ENCODE measurements at regions not wholly inside any gene's neighbourhood (a gene's known extent, or its start where the extent isn't known, plus 50 kb on each side); places are given as distances from the start of the nearest gene placed in this dataset.

DNA sequence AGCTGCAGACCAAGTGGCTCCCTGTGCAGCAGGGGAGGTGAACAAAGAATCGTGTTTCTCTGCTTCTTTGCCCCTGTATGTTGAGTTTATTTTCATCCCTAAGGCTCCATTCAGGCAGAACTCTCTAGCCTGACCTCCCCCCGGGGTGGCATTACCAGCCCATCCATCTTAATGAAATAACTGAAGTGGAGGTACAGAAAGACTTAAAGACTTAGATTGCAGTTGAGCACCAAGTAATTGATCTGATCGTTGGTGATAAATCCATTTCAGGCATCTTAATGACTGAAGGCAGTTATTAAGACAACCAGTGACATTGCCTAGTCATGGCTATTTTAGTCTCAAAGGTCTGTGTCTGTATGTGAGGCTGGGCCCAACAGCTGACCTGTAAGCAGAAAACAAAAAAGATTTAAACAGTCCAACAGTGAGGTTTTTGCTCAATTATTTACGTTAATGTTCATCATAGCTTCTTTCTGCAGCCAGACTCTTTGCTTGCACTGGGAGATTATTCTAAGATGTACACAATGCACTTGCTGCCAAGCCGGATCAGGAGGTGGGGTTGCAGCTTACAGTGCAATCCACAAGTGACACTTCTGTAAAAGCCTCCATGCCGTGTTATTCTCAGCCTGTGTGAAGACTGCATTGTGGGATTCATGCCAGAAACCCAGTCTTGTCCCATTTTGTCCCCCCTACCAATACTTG, 363.0 kb upstream of the DUSP10 start:
- H3K27ac Mint-ChIP-seq = no peak overlapping the region
- no peaks in the 10 kb centered on the region for H3K4me1 Mint-ChIP-seq (ENCODE audit: low read depth)
- H3K27me3 Mint-ChIP-seq = peaks cover 2% of the 10 kb centered on the region
- no peaks in the 10 kb centered on the region for H3K36me3 Mint-ChIP-seq (ENCODE audit: low read depth)
- no peak overlapping the region for H3K4me3 Mint-ChIP-seq
- DNase-seq = no peak
- H3K9me3 Mint-ChIP-seq = no peaks in the 10 kb centered on the region

GRCh38 chr1:222104097-222104496, 362.2 kb upstream of the DUSP10 start:
- H3K4me1 Mint-ChIP-seq (ENCODE audit: low read depth) = no peaks in the 10 kb centered on the region
- no peaks in the 10 kb centered on the region for H3K36me3 Mint-ChIP-seq (ENCODE audit: low read depth)
- no peak overlapping the region for H3K27ac Mint-ChIP-seq
- H3K27me3 Mint-ChIP-seq = peaks cover 2% of the 10 kb centered on the region
- no peak for DNase-seq
- H3K4me3 Mint-ChIP-seq = no peak overlapping the region
- no peaks in the 10 kb centered on the region for H3K9me3 Mint-ChIP-seq

GRCh38 chr1:222099746-222100145, 357.9 kb upstream of the DUSP10 start:
- no peaks in the 10 kb centered on the region for H3K4me1 Mint-ChIP-seq (ENCODE audit: low read depth)
- H3K36me3 Mint-ChIP-seq (ENCODE audit: low read depth) = no peaks in the 10 kb centered on the region
- H3K9me3 Mint-ChIP-seq = no peaks in the 10 kb centered on the region
- no peaks in the 10 kb centered on the region for H3K27me3 Mint-ChIP-seq
- H3K4me3 Mint-ChIP-seq = no peak overlapping the region
- H3K27ac Mint-ChIP-seq = no peak overlapping the region
- no peak for DNase-seq

DNA sequence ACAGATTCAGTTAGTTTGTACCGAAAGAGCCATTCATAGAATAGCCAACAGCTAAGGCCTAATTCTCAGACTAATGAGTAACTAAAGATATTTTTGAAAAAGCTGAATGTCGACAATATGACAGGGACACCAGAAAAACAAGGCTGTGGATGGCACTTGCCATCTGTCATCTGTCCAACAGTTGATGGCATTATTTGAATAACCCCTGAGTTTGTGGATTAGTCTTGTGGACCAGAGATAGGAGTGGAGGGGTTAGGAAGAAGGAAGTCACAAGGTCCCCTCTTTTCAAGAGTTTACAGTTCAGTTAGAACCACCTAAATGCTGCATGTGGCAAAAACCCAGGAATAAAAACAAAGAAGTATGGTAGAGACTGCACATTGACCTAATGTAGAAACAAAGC, 356.5 kb upstream of the DUSP10 start:
- H3K27me3 Mint-ChIP-seq = no peaks in the 10 kb centered on the region
- no peaks in the 10 kb centered on the region for H3K4me1 Mint-ChIP-seq (ENCODE audit: low read depth)
- no peak for DNase-seq
- H3K4me3 Mint-ChIP-seq = no peak overlapping the region
- no peak overlapping the region for H3K27ac Mint-ChIP-seq
- H3K36me3 Mint-ChIP-seq (ENCODE audit: low read depth) = no peaks in the 10 kb centered on the region
- no peaks in the 10 kb centered on the region for H3K9me3 Mint-ChIP-seq

- no peak overlapping the region for H3K27ac Mint-ChIP-seq
- no peaks in the 10 kb centered on the region for H3K27me3 Mint-ChIP-seq
- no peaks in the 10 kb centered on the region for H3K9me3 Mint-ChIP-seq
- no peak for DNase-seq
- H3K4me1 Mint-ChIP-seq (ENCODE audit: low read depth) = no peaks in the 10 kb centered on the region
- H3K36me3 Mint-ChIP-seq (ENCODE audit: low read depth) = no peaks in the 10 kb centered on the region
- H3K4me3 Mint-ChIP-seq = no peak overlapping the region
These were observed 355.7 kb upstream of the DUSP10 start for GRCh38 chr1:222097588-222097987.

DNA sequence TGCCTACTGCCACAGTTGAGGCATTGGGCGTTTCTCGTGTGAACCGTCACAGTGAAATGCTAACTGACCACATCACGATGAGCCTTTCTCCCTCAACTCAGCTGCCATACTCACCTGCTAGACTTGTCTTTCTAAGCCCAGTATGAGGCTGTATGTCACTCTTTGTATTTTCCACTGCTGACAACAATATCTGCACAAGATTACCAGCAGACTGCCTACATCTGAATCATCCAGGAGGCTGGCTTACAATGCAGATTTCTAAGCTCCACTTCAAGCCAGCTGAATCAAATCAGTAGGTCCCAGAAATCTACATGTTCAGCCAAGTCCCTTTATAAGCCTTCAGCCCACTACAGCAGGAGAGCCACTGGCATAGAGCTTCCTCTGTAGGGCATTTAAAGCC, 355.0 kb upstream of the DUSP10 start:
- Mint-ChIP-seq H3K27ac (no peak overlapping the region), H3K9me3 (no peaks in the 10 kb centered on the region), H3K36me3 (ENCODE audit: low read depth) (no peaks in the 10 kb centered on the region), H3K4me3 (no peak overlapping the region), H3K27me3 (no peaks in the 10 kb centered on the region), H3K4me1 (ENCODE audit: low read depth) (no peaks in the 10 kb centered on the region)
- DNase-seq = no peak

DNA sequence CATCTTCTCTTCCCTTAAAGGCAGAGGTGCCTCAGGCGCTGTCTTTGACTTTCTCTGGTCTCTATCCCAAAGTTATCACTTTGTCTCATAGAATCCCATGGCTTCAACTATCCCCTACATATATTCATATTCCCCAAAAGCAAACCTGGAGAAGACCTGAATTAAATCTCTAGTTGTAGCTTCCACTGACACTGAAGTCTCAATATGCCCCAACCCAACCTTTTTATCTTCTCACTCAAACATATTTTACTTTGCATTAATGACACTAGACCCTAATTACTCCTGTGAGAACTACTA, 354.5 kb upstream of the DUSP10 start:
- H3K9me3 Mint-ChIP-seq = no peaks in the 10 kb centered on the region
- no peaks in the 10 kb centered on the region for H3K27me3 Mint-ChIP-seq
- DNase-seq = no peak
- H3K4me3 Mint-ChIP-seq = no peak overlapping the region
- H3K4me1 Mint-ChIP-seq (ENCODE audit: low read depth) = no peaks in the 10 kb centered on the region
- no peaks in the 10 kb centered on the region for H3K36me3 Mint-ChIP-seq (ENCODE audit: low read depth)
- no peak overlapping the region for H3K27ac Mint-ChIP-seq

GRCh38 chr1:222095606-222096475, 354.0 kb upstream of the DUSP10 start:
- no peaks in the 10 kb centered on the region for H3K9me3 Mint-ChIP-seq
- no peaks in the 10 kb centered on the region for H3K36me3 Mint-ChIP-seq (ENCODE audit: low read depth)
- no peaks in the 10 kb centered on the region for H3K4me1 Mint-ChIP-seq (ENCODE audit: low read depth)
- H3K4me3 Mint-ChIP-seq = no peak overlapping the region
- H3K27ac Mint-ChIP-seq = no peak overlapping the region
- DNase-seq = peak; percentile 72
- H3K27me3 Mint-ChIP-seq = no peaks in the 10 kb centered on the region

DNA sequence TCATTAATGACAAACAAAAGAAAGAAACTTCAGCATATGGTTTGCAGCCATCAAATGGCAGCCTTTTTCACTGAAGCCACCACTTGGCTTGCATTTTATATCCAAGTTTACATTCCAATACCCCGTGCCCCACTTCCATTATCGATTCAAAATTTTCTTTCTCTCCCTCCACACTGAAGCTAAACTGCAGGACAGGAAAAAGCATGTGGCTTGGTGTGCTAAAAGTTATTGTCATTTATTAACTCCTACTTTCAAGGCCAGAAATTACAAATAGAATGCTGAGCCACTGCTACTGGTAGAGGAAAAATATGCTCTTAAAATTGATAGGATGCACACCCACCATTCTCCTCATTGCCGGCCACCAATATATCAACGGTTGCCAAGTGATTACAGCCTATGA, 351.6 kb upstream of the DUSP10 start:
- H3K4me3 Mint-ChIP-seq = no peak overlapping the region
- H3K36me3 Mint-ChIP-seq (ENCODE audit: low read depth) = no peaks in the 10 kb centered on the region
- H3K27ac Mint-ChIP-seq = no peak overlapping the region

GRCh38 chr1:222090103-222090502, 348.2 kb upstream of the DUSP10 start:
- Mint-ChIP-seq H3K4me1 (ENCODE audit: low read depth) (no peaks in the 10 kb centered on the region), H3K27ac (no peak overlapping the region), H3K27me3 (peaks cover 4% of the 10 kb centered on the region), H3K4me3 (no peak overlapping the region), H3K9me3 (no peaks in the 10 kb centered on the region), H3K36me3 (ENCODE audit: low read depth) (no peaks in the 10 kb centered on the region)
- no peak for DNase-seq

More for the DNA sequence above, 351.6 kb upstream of the DUSP10 start:
- DNase-seq = no peak
- Mint-ChIP-seq H3K9me3 (no peaks in the 10 kb centered on the region), H3K4me1 (ENCODE audit: low read depth) (no peaks in the 10 kb centered on the region), H3K27me3 (peaks cover 4% of the 10 kb centered on the region)

- DNase-seq = no peak
- H3K9me3 Mint-ChIP-seq = peaks cover 5% of the 10 kb centered on the region
- no peaks in the 10 kb centered on the region for H3K4me1 Mint-ChIP-seq (ENCODE audit: low read depth)
- H3K36me3 Mint-ChIP-seq (ENCODE audit: low read depth) = no peaks in the 10 kb centered on the region
- H3K27me3 Mint-ChIP-seq = peaks cover 4% of the 10 kb centered on the region
- H3K27ac Mint-ChIP-seq = no peak overlapping the region
- H3K4me3 Mint-ChIP-seq = no peak overlapping the region
These were observed 345.5 kb upstream of the DUSP10 start for GRCh38 chr1:222087221-222087920.

DNA sequence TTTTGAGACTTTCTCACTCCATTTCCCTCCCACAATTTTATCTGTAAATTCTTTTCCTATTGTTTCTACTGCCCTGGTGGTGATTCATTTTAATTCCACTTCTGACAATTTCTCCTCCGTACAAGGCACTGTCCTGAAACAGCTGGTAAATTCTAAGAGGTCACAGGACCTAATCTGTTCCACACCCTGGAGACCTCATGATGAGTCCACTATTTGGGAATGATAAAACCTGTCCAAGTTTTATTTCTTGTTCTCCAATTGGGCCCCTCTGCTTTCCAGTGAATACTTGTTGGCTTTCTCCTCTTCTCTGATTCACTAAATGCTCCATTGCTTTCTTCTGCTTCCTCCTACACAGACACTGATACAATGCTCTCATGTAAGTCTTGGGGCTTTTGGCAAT, 343.1 kb upstream of the DUSP10 start:
- Mint-ChIP-seq H3K27me3 (peaks cover 4% of the 10 kb centered on the region), H3K27ac (no peak overlapping the region), H3K4me1 (ENCODE audit: low read depth) (no peaks in the 10 kb centered on the region), H3K36me3 (ENCODE audit: low read depth) (no peaks in the 10 kb centered on the region), H3K4me3 (no peak overlapping the region), H3K9me3 (peaks cover 5% of the 10 kb centered on the region)
- DNase-seq = no peak

GRCh38 chr1:222084048-222084447, 342.2 kb upstream of the DUSP10 start:
- Mint-ChIP-seq H3K27ac (no peak overlapping the region), H3K36me3 (ENCODE audit: low read depth) (no peaks in the 10 kb centered on the region), H3K9me3 (peaks cover 5% of the 10 kb centered on the region), H3K4me3 (no peak overlapping the region), H3K4me1 (ENCODE audit: low read depth) (no peaks in the 10 kb centered on the region), H3K27me3 (peaks cover 1% of the 10 kb centered on the region)
- DNase-seq = no peak

- H3K4me1 Mint-ChIP-seq (ENCODE audit: low read depth) = no peaks in the 10 kb centered on the region
- H3K27ac Mint-ChIP-seq = no peak overlapping the region
- H3K36me3 Mint-ChIP-seq (ENCODE audit: low read depth) = no peaks in the 10 kb centered on the region
- H3K27me3 Mint-ChIP-seq = no peaks in the 10 kb centered on the region
- DNase-seq = no peak
- H3K9me3 Mint-ChIP-seq = peaks cover 5% of the 10 kb centered on the region
- no peak overlapping the region for H3K4me3 Mint-ChIP-seq
These were observed 340.0 kb upstream of the DUSP10 start for GRCh38 chr1:222081859-222082258.

GRCh38 chr1:222079566-222079965, 337.7 kb upstream of the DUSP10 start:
- Mint-ChIP-seq H3K4me3 (no peak overlapping the region), H3K9me3 (no peaks in the 10 kb centered on the region), H3K36me3 (ENCODE audit: low read depth) (no peaks in the 10 kb centered on the region), H3K27ac (no peak overlapping the region), H3K4me1 (ENCODE audit: low read depth) (no peaks in the 10 kb centered on the region), H3K27me3 (peaks cover 3% of the 10 kb centered on the region)
- DNase-seq = no peak
